Loucy (cell line): ENCODE measurements at regions not wholly inside any gene's neighbourhood (a gene's known extent, or its start where the extent isn't known, plus 50 kb on each side); places are given as distances from the start of the nearest gene placed in this dataset.
"Not testable (repeated sequence)": the region's sequence is repeated elsewhere in the genome, so short reads cannot be mapped to it uniquely, and the experiment has no call there.

ENCODE experiments used
- EZH2phosphoT487 ChIP-seq: fragments of 200-600 bp; IDR thresholded peaks from 2 replicates; pipeline ENCODE4 v1.6.1; 2018; ENCODE audit warnings: antibody characterized with exemption, mild to moderate bottlenecking, moderate library complexity, borderline replicate concordance
- TF ChIP-seq, protein P1 (sequence below): fragments of 200-600 bp; sonication (generic); conservative IDR thresholded peaks from 2 replicates; pipeline ENCODE4 v1.5.1; 2014; ENCODE audit warnings: mild to moderate bottlenecking, antibody characterized with exemption, low read length

DNA sequence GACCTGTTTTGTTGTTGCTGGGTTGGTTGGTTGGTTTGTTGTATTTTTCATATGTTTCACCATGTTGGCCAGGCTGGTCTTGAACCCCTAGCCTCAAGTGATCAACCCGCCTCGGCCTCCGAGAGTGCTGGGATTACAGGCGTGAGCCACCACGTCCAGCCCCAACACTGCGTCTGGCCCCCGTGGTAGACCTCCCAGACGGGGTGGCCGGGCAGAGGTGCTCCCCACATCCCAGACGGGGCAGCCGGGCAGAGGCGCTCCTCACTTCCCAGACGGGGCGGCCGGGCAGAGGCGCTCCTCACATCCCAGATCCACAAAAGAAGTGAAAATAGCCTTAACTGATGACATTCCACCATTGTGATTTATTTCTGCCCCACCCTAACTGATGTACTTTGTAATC lies 76.2 kb upstream of the PABPC3 start:
- TF ChIP-seq, protein P1, sequence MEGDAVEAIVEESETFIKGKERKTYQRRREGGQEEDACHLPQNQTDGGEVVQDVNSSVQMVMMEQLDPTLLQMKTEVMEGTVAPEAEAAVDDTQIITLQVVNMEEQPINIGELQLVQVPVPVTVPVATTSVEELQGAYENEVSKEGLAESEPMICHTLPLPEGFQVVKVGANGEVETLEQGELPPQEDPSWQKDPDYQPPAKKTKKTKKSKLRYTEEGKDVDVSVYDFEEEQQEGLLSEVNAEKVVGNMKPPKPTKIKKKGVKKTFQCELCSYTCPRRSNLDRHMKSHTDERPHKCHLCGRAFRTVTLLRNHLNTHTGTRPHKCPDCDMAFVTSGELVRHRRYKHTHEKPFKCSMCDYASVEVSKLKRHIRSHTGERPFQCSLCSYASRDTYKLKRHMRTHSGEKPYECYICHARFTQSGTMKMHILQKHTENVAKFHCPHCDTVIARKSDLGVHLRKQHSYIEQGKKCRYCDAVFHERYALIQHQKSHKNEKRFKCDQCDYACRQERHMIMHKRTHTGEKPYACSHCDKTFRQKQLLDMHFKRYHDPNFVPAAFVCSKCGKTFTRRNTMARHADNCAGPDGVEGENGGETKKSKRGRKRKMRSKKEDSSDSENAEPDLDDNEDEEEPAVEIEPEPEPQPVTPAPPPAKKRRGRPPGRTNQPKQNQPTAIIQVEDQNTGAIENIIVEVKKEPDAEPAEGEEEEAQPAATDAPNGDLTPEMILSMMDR, result not testable (repeated sequence)
- TF ChIP-seq EZH2phosphoT487, result not testable (repeated sequence)
